Fibroblast of lung (primary cell): ENCODE measurements at regions not wholly inside any gene's neighbourhood (a gene's known extent, or its start where the extent isn't known, plus 50 kb on each side); places are given as distances from the start of the nearest gene placed in this dataset.

Source experiments
- DNase-seq, 2 donors: peaks; one replicate each; pipeline versions ENCODE4 v3.0.0 to v3.0.0-alpha.2; 2010; ENCODE audit warnings: low read depth in 2 of 2
- H2AFZ ChIP-seq: 2 replicates; pipeline ENCODE4 v1.5.1; 2012; ENCODE audit warnings: low read length, control low read depth, inconsistent platforms
- H3K27ac ChIP-seq: 2 replicates; pipeline ENCODE4 v1.5.1; 2011; ENCODE audit warnings: low read length, control low read depth; ENCODE audit not compliant: insufficient read depth
- H3K27me3 ChIP-seq: 2 replicates; pipeline ENCODE4 v1.5.1; 2011; ENCODE audit warnings: mild to moderate bottlenecking, low read length; ENCODE audit not compliant: control insufficient read depth, insufficient read depth
- H3K36me3 ChIP-seq: 2 replicates; pipeline ENCODE4 v1.5.1; 2011; ENCODE audit warnings: low read length; ENCODE audit not compliant: control insufficient read depth, insufficient read depth
- H3K4me1 ChIP-seq: 2 replicates; pipeline ENCODE4 v1.5.1; 2011; ENCODE audit warnings: low read length; ENCODE audit not compliant: control insufficient read depth, insufficient read depth; ENCODE audit errors: extremely low read depth
- H3K4me2 ChIP-seq: 2 replicates; pipeline ENCODE4 v1.5.1; 2011; ENCODE audit warnings: low read length, control low read depth; ENCODE audit not compliant: insufficient read depth; ENCODE audit errors: extremely low read depth
- H3K4me3 ChIP-seq, 4 experiments: fragments of 200-600 bp in 1 of 4; sonication (generic) in 1 of 4; replicated peaks in 1 of 4; 2 replicates each; pipeline ENCODE4 v1.5.1; 2011 to 2016; ENCODE audit warnings: low read length in 4 of 4, low read depth in 3 of 4, mild to moderate bottlenecking in 3 of 4, control low read depth in 2 of 4, inconsistent platforms in 1 of 4, mixed read lengths in 1 of 4; ENCODE audit not compliant: insufficient read depth in 1 of 4; ENCODE audit errors: control extremely low read depth in 1 of 4
- H3K79me2 ChIP-seq: 2 replicates; pipeline ENCODE4 v1.5.1; 2012; ENCODE audit warnings: mild to moderate bottlenecking, low read length, inconsistent platforms; ENCODE audit not compliant: control insufficient read depth, insufficient read depth
- H3K9ac ChIP-seq: 2 replicates; pipeline ENCODE4 v1.5.1; 2011; ENCODE audit warnings: mild to moderate bottlenecking, low read length, control low read depth; ENCODE audit not compliant: insufficient read depth
- H3K9me3 ChIP-seq: 2 replicates; pipeline ENCODE4 v1.5.1; 2012; ENCODE audit warnings: low read depth, low read length; ENCODE audit not compliant: control insufficient read depth, insufficient read depth
- H4K20me1 ChIP-seq: 2 replicates; pipeline ENCODE4 v1.5.1; 2011; ENCODE audit warnings: low read length; ENCODE audit not compliant: control insufficient read depth, insufficient read depth; ENCODE audit errors: extremely low read depth
- CTCF ChIP-seq, 2 donors: IDR thresholded peaks in 1 of 2; conservative IDR thresholded peaks in 1 of 2; 1 replicate in 1 of 2; 2 replicates in 1 of 2; pipeline ENCODE4 v1.5.1; 2011 to 2012; ENCODE audit warnings: low read length in 2 of 2, control low read depth in 1 of 2, inconsistent platforms in 1 of 2, low read depth in 1 of 2, mild to moderate bottlenecking in 1 of 2
- EZH2 ChIP-seq: IDR thresholded peaks from 2 replicates; pipeline ENCODE4 v1.5.1; 2012; ENCODE audit warnings: low read length, control low read depth, mild to moderate bottlenecking; ENCODE audit errors: missing control alignments

- H3K27me3 ChIP-seq: no peaks in the 10 kb centered on the region
- H3K9ac ChIP-seq: no peak overlapping the region
- no peak overlapping the region for H2AFZ ChIP-seq
- no peaks in the 10 kb centered on the region for H3K9me3 ChIP-seq
- H3K4me2 ChIP-seq: no peak overlapping the region
- H4K20me1 ChIP-seq: no peaks in the 10 kb centered on the region
- no peak for DNase-seq
- H3K4me1 ChIP-seq: peaks cover 10% of the 10 kb centered on the region
- no peaks in the 10 kb centered on the region for H3K36me3 ChIP-seq
- no peaks in the 10 kb centered on the region for H3K79me2 ChIP-seq
- H3K4me3 ChIP-seq: no peak overlapping the region
- no peak for TF ChIP-seq CTCF (conservative IDR thresholded peaks at IDR 0.05 in 1 of 2, IDR thresholded peaks at IDR 0.05 in 1 of 2; ENCODE audit: low read depth in 1 of 2, low read length in 2 of 2)
- no peak for TF ChIP-seq EZH2
- no peak overlapping the region for H3K27ac ChIP-seq
These were observed 373.9 kb downstream of the ETS1 start for GRCh38 chr11:128213461-128213860.

GRCh38 chr11:128212324-128212723 lies 375.0 kb downstream of the ETS1 start:
- no peak for DNase-seq
- TF ChIP-seq EZH2: no peak
- TF ChIP-seq CTCF (conservative IDR thresholded peaks at IDR 0.05 in 1 of 2, IDR thresholded peaks at IDR 0.05 in 1 of 2; ENCODE audit: low read depth in 1 of 2, low read length in 2 of 2): no peak

GRCh38 chr11:128210148-128210940 lies 377.0 kb downstream of the ETS1 start:
- no peaks in the 10 kb centered on the region for H3K79me2 ChIP-seq
- H2AFZ ChIP-seq: no peak overlapping the region
- H3K27me3 ChIP-seq: no peaks in the 10 kb centered on the region
- no peak overlapping the region for H3K27ac ChIP-seq
- no peak overlapping the region for H3K4me2 ChIP-seq
- no peak overlapping the region for H3K4me3 ChIP-seq
- no peak overlapping the region for H3K9ac ChIP-seq
- no peaks in the 10 kb centered on the region for H4K20me1 ChIP-seq
- H3K36me3 ChIP-seq: no peaks in the 10 kb centered on the region
- TF ChIP-seq CTCF (conservative IDR thresholded peaks at IDR 0.05 in 1 of 2, IDR thresholded peaks at IDR 0.05 in 1 of 2; ENCODE audit: low read depth in 1 of 2, low read length in 2 of 2) (no peak), EZH2 (no peak)
- peak; percentile 92 to 98 for DNase-seq
- H3K4me1 ChIP-seq: peaks cover 18% of the 10 kb centered on the region
- no peaks in the 10 kb centered on the region for H3K9me3 ChIP-seq

More at GRCh38 chr11:128212324-128212723, 375.0 kb downstream of the ETS1 start:
- Histone ChIP-seq H3K9me3 (no peaks in the 10 kb centered on the region), H3K27me3 (no peaks in the 10 kb centered on the region), H3K4me1 (peaks cover 17% of the 10 kb centered on the region), H3K9ac (no peak overlapping the region), H3K79me2 (no peaks in the 10 kb centered on the region), H3K4me2 (no peak overlapping the region), H4K20me1 (no peaks in the 10 kb centered on the region), H3K27ac (no peak overlapping the region), H3K4me3 (no peak overlapping the region), H2AFZ (no peak overlapping the region), H3K36me3 (no peaks in the 10 kb centered on the region)
